ENCODE measurements at regions not wholly inside any gene's neighbourhood (a gene's known extent, or its start where the extent isn't known, plus 50 kb on each side); places are given as distances from the start of the nearest gene placed in this dataset.

GRCh38 chr15:46394463-46394862, 759.6 kb downstream of the SQOR start:
- TF ChIP-seq POLR2A (IDR thresholded peaks at IDR 0.05) (no peak), CTCF (IDR thresholded peaks at IDR 0.05) (no peak)

Measured in thyroid gland (tissue), 4 donors.